ENCODE measurements at regions not wholly inside any gene's neighbourhood (a gene's known extent, or its start where the extent isn't known, plus 50 kb on each side); places are given as distances from the start of the nearest gene placed in this dataset.
"Not testable (repeated sequence)": the region's sequence is repeated elsewhere in the genome, so short reads cannot be mapped to it uniquely, and the experiment has no call there.

DNA sequence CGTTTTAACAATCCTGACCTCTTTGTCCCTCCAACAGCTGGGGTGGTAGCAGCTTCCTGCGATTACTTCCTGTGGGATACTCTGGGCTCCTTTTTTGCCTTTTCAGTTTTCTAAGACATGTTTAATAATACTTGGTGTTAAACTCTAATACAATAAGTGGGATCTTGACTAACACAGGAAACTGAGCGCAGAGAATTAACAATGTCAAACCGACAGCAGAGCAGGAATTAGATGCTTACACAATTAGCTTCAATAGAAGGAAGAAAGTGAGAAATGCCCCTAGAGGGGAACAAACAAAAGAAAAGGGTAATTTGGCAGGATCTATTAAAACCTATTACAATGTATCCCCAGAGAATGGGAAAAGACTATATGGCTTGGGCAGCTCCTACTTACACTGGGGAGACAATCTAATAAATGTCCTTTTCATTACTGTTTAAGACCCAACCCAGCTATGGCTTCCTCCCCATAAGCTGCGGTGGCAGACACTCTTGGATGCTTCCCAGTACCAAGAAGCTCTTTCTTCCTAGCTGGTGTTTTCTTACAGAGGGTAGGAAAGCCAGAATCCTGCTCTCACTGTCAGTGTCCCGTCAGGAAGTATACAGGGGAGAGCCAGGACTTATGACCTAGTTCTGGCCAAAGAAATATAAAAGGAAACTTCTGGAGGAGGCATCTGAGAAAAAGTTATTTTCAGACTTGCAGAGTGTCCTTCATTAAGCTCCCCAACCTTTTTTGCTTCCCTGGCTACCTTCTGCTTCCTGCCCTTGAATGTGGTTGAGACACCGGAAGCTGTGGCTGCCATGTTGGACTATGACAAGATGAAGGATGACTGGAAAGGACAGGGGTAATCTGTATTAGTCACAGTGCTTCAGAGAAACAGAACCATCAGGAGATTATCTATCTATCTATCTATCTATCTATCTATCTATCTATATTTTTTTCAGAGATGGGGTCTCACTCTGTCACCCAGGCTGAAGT, 194.1 kb upstream of the KBTBD8 start:
- no peak for DNase-seq (ENCODE audit: low read depth)

GRCh38 chr3:66808891-66809594, 189.1 kb upstream of the KBTBD8 start:
- no peak for DNase-seq (ENCODE audit: low read depth)

DNA sequence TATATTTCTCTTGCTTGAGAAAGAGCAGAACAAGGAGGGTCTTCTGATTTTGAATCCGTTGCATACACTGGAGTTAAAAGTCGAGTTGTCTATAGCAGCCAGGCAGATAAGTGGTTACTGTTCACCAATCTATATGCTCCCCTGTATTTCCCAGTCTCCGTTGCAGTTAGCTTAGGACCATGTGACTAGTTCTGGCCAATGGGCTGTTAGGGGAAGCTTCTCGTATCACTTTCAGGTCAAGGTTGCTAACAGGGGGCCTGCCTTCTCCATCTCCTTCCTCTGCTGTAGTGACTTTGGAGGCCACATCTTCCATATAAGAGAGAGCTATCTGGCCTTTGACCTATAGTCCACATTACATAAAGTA, 188.5 kb upstream of the KBTBD8 start:
- DNase-seq (ENCODE audit: low read depth): no peak

GRCh38 chr3:66812136-66812535, 186.0 kb upstream of the KBTBD8 start:
- DNase-seq (ENCODE audit: low read depth): no peak

DNA sequence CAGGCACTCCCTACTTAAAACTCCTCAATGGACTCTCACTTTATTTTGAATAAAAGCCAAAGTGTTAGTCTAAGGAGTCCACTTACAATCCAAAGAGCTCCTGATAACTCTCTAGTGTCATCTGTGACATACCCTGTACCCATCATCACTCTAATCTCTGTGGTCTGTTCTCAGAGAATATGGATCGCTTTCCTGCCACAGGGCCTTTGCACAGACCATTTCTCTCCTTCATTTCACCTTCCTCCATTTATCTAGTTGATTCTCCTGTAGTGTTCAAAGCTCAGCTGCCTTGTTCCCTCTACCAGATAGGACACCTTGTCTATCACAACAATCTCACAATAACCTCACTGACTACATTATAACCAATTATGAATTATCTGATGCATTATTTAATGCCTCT, 185.4 kb upstream of the KBTBD8 start:
- no peak for DNase-seq (ENCODE audit: low read depth)

GRCh38 chr3:66816090-66816761, 181.9 kb upstream of the KBTBD8 start:
- peak; percentile 62 for DNase-seq (ENCODE audit: low read depth)

- DNase-seq (ENCODE audit: low read depth): no peak
These were observed 180.1 kb upstream of the KBTBD8 start for GRCh38 chr3:66817951-66818557.

DNA sequence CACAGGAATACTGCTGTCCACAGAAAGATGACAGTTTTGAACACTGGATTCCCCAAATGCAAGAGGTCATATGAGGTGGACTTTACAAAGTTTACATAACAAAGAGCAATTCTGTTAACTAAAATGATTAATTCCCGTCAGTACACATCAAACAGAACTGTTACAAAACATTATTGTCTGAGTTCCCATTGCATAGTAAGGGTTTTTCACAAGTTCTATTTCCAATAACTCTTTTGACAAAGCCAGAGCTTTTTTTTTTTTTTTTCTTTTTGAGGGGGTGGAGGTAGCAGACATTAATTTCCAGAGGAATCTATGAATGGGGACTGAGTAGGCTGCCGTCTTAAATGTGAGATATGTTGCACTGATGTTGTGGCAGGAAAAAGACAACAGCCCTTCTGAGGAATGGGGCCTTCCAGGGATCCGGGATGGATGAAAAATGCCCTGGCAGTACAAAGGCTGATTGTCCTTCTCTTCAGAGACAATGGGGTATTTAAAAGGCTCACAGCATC, 178.1 kb upstream of the KBTBD8 start:
- DNase-seq (ENCODE audit: low read depth): no peak

DNA sequence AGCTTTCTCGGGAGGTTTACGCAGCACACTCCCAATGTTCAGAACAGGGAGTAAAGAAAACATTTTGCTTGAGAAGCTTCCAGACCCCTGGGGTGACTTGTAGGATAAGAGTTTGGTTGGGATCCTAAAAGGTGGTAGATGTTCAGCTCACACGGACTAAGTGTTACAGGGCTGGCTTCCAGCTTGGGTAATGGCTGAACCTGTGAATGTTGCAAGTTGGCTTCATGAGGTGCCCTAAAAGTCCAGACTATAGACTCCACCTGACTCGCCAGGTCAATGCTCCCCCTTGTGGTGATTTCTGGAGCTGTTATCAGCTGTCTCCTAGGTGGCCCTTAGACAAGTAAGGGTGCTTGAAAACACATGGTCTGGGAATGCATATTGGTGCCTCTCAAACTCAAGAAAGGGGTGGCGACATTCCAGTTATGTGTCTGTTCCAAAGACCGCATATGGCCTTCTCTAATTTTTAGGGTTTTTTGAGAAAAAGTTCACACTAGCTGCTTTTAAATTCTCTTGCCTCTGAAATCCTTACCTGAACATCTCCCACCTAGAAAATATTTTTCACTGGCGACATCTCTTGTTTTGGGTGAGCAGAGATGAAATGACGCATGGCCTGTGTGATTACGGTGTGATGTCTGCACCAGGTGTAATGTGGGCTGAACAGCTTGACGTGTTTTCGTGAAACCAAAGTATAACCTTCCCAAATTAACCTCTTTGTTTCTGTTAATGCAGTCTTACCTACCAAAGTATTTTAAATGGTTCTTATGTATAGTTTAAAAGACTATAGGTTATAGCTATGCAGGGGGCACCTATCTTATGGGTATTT, 175.7 kb upstream of the KBTBD8 start:
- peak; percentile 62 for DNase-seq (ENCODE audit: low read depth)

DNA sequence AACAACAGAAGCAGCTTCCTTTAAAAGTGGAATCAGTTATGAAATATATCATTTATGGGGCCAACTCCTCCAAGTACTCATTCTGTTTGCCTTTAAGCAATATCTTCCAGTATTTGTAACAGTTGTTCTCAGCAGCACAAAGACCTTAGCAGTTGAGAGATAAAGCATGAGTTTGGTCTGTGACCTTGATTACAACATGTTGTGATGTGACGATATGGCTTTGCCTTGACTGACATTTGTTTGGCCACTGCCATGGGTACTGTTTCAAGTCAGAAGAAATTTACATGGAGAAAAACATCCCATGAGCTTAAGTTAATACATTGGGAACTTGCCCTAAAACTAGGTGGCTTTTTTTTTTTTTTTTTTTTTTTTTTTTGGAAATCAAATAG, 175.1 kb upstream of the KBTBD8 start:
- DNase-seq (ENCODE audit: low read depth): no peak

GRCh38 chr3:66823532-66823931, 174.6 kb upstream of the KBTBD8 start:
- no peak for DNase-seq (ENCODE audit: low read depth)

GRCh38 chr3:66825375-66825774, 172.7 kb upstream of the KBTBD8 start:
- DNase-seq (ENCODE audit: low read depth): no peak

DNA sequence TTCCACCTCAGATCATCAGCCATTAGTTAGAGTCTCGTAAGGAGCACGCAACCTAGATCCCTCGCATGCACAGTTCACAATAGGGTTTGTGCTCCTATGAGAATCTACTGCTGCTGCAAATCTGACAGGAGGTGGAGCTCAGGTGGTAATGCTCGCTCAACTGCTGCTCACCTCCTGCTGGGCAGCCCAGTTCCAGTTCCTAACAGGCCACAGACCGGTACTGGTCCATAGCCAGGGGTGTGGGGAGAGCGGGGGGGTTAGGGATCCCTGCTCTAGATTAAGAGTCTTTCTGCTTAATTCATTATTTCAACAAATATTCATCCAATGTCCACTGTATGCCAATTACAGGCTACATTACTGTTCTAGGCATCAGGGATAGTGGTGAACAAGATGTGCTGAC, 170.4 kb upstream of the KBTBD8 start:
- no peak for DNase-seq (ENCODE audit: low read depth)

DNA sequence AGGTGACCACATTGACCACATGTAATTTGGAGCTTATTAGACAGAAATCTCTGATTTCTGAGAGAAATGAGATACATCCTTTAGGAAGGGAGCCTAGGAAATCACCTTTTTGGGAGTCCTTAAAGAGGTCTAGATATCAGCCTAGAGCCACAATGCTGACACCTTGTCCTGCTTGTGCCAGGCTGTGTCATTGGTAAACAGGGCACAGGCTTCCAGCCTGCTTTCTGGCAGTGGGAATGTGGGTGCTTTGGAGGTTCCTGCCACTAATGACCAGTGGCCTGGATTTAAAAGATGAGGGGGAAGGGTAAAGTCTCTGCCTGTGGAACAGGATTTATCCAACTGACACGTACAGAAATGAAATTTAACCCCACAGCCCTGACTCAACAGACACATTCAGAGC, 169.8 kb upstream of the KBTBD8 start:
- DNase-seq (ENCODE audit: low read depth): no peak

GRCh38 chr3:66830301-66830700, 167.8 kb upstream of the KBTBD8 start:
- no peak for DNase-seq (ENCODE audit: low read depth)

DNA sequence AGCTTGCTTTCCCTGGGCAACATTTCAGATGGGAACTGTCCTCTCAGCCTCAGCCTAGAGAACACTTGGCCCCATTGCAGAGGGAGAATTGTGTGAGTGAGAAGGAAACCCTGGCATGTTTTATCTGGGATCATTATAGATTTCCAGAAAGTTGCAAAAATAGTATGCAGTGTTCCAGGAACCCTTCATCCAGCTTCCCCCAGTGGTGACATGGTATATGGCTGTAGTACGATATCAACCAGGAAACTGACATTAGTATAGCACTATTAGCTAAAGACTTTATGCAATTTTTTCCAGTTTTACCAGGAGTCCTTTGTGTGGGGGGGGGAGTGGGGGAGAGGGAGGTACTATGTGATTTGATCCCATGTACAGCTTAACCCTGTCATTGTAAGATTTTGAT, 166.2 kb upstream of the KBTBD8 start:
- DNase-seq (ENCODE audit: low read depth): no peak

- DNase-seq (ENCODE audit: low read depth): no peak
These were observed 161.5 kb upstream of the KBTBD8 start for GRCh38 chr3:66836363-66837152.

GRCh38 chr3:66838704-66839103, 159.4 kb upstream of the KBTBD8 start:
- no peak for DNase-seq (ENCODE audit: low read depth)

DNA sequence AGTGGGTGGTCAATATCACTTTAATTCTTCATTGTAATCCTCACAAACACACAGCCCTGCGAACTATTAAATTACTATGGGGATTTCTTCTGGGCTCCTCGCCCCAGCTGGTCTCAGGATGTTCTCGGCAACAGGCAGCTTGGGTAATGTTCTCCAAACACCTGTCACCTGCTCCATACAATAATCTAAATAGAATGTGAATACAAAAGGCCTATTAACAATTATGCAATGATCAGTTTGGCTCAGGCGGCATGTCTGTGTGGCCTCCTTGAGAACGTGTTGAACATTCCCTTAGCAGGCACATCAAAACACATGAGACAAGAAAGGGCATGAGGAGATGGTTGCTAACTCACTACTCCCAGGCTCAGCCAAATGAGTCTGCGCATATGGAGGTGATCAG, 158.6 kb upstream of the KBTBD8 start:
- DNase-seq (ENCODE audit: low read depth): no peak

DNA sequence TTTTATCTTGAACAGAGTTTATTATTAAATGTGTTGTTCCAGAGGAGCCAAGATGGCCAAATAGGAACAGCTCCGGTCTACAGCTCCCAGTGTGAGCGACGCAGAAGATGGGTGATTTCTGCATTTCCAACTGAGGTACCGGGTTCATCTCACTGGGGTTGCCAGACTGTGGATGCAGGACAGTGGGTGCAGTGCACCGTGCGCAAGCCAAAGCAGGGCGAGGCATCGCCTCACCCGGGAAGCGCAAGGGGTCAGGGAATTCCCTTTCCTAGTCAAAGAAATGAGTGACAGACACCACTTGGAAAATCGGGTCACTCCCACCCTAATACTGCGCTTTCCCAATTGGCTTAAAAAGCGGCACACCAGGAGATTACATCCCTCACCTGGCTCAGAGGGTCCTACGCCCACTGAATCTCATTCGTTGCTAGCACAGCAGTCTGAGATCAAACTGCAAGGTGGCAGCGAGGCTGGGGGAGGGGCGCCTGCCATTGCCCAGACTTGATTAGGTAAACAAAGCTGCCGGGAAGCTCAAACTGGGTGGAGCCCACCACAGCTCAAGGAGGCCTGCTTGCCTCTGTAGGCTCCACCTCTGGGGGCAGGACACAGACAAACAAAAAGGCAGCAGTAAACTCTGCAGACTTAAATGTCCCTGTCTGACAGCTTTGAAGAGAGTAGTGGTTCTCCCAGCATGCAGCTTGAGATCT, 155.2 kb upstream of the KBTBD8 start:
- not testable (repeated sequence) for DNase-seq (ENCODE audit: low read depth)

Measured in renal cortical epithelial cell (primary cell).